ENCODE measurements at regions not wholly inside any gene's neighbourhood (a gene's known extent, or its start where the extent isn't known, plus 50 kb on each side); places are given as distances from the start of the nearest gene placed in this dataset.

DNA sequence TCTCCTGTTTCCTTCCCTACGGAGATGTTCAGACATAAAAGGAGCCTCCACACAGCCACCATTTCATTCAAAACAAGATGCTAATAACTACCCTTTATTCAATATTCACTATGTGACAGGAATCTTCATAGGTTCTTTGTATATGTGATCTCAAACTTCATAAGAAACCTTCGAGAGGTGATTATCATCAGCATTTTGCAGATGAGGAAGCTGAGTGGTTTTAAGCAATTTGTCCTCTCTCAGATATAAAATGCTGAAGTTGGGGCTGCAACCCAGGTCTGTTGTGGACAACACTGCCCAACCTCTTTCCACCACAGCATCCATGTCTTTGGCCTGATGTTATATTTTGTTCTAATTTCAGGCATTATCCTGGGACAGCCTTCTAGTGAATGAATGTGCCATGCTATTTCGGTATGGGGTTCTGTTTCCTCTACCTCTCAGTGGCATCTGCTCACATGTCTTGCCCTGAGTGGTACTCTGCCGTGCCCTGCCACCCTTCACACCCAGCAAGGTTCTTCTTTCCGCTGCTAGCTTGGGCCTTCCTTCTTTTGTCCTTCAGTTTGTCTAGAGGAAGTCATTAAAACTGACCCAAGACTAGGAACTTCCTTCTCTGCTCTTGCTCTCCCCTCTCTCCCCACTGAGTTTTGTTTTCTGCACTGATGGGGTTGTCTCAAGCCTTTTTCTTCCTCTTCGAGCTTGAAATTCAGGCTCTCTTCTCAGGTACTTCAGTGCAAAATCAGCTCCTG, 300.9 kb upstream of the PRDM1 start:
- H3K27me3 ChIP-seq (ENCODE audit: insufficient read depth, low read length): no peaks in the 10 kb centered on the region
- H3K4me1 ChIP-seq (ENCODE audit: insufficient read depth, low read length): no peaks in the 10 kb centered on the region
- H3K79me2 ChIP-seq (ENCODE audit: insufficient read depth, low read length): no peaks in the 10 kb centered on the region
- Mint-ChIP-seq H3K27me3 (ENCODE audit: low read depth, unreplicated experiment) (peaks cover 7% of the 10 kb centered on the region), H3K4me1 (ENCODE audit: low read depth, unreplicated experiment) (no peaks in the 10 kb centered on the region), H3K9me3 (ENCODE audit: unreplicated experiment) (no peaks in the 10 kb centered on the region), H3K36me3 (ENCODE audit: low read depth, unreplicated experiment) (no peaks in the 10 kb centered on the region), H3K4me3 (ENCODE audit: unreplicated experiment) (no peak overlapping the region), H3K27ac (ENCODE audit: unreplicated experiment) (no peak overlapping the region)
- DNase-seq (ENCODE audit: low read depth) (no peak), FAIRE-seq (no peak)
- H3K4me2 ChIP-seq (ENCODE audit: low read length): no peak overlapping the region
- TF ChIP-seq CTCF (IDR thresholded peaks at IDR 0.05; ENCODE audit: insufficient read depth, low read depth, low read length): no peak
- TF ChIP-seq EZH2 (IDR thresholded peaks at IDR 0.05; ENCODE audit: insufficient read depth, low read length): no peak
- no peaks in the 10 kb centered on the region for H3K9me3 ChIP-seq (ENCODE audit: insufficient read depth, low read depth, low read length)
- H2AFZ ChIP-seq (ENCODE audit: low read depth, low read length): no peak overlapping the region
- no peaks in the 10 kb centered on the region for H3K36me3 ChIP-seq (ENCODE audit: insufficient read depth, low read length)
- no peak overlapping the region for H3K9ac ChIP-seq (ENCODE audit: low read length)
- H3K4me3 ChIP-seq (ENCODE audit: insufficient read depth, low read depth, low read length): no peak overlapping the region
- H4K20me1 ChIP-seq (ENCODE audit: insufficient read depth, low read length): no peaks in the 10 kb centered on the region
- H3K27ac ChIP-seq (ENCODE audit: low read depth, low read length): no peak overlapping the region

- no peak overlapping the region for H3K4me2 ChIP-seq (ENCODE audit: low read length)
- Mint-ChIP-seq H3K36me3 (ENCODE audit: low read depth, unreplicated experiment) (no peaks in the 10 kb centered on the region), H3K27me3 (ENCODE audit: low read depth, unreplicated experiment) (peaks cover 7% of the 10 kb centered on the region), H3K9me3 (ENCODE audit: unreplicated experiment) (no peaks in the 10 kb centered on the region), H3K27ac (ENCODE audit: unreplicated experiment) (no peak overlapping the region), H3K4me1 (ENCODE audit: low read depth, unreplicated experiment) (no peaks in the 10 kb centered on the region), H3K4me3 (ENCODE audit: unreplicated experiment) (no peak overlapping the region)
- DNase-seq (ENCODE audit: low read depth): no peak
- no peaks in the 10 kb centered on the region for H3K27me3 ChIP-seq (ENCODE audit: insufficient read depth, low read length)
- H3K79me2 ChIP-seq (ENCODE audit: insufficient read depth, low read length): no peaks in the 10 kb centered on the region
- H3K27ac ChIP-seq (ENCODE audit: low read depth, low read length): no peak overlapping the region
- no peak overlapping the region for H3K4me3 ChIP-seq (ENCODE audit: insufficient read depth, low read depth, low read length)
- H2AFZ ChIP-seq (ENCODE audit: low read depth, low read length): no peak overlapping the region
- H3K9me3 ChIP-seq (ENCODE audit: insufficient read depth, low read depth, low read length): no peaks in the 10 kb centered on the region
- H3K4me1 ChIP-seq (ENCODE audit: insufficient read depth, low read length): no peaks in the 10 kb centered on the region
- no peak for TF ChIP-seq CTCF (IDR thresholded peaks at IDR 0.05; ENCODE audit: insufficient read depth, low read depth, low read length)
- no peak for TF ChIP-seq EZH2 (IDR thresholded peaks at IDR 0.05; ENCODE audit: insufficient read depth, low read length)
- no peak overlapping the region for H3K9ac ChIP-seq (ENCODE audit: low read length)
- no peak for FAIRE-seq
- H4K20me1 ChIP-seq (ENCODE audit: insufficient read depth, low read length): no peaks in the 10 kb centered on the region
- H3K36me3 ChIP-seq (ENCODE audit: insufficient read depth, low read length): no peaks in the 10 kb centered on the region
These were observed 302.0 kb upstream of the PRDM1 start for GRCh38 chr6:105784179-105784578.

GRCh38 chr6:105783333-105783935, 302.7 kb upstream of the PRDM1 start:
- Histone ChIP-seq H3K27me3 (ENCODE audit: insufficient read depth, low read length) (no peaks in the 10 kb centered on the region), H4K20me1 (ENCODE audit: insufficient read depth, low read length) (no peaks in the 10 kb centered on the region), H3K79me2 (ENCODE audit: insufficient read depth, low read length) (no peaks in the 10 kb centered on the region), H3K4me1 (ENCODE audit: insufficient read depth, low read length) (no peaks in the 10 kb centered on the region), H3K4me2 (ENCODE audit: low read length) (no peak overlapping the region), H3K9me3 (ENCODE audit: insufficient read depth, low read depth, low read length) (no peaks in the 10 kb centered on the region), H3K36me3 (ENCODE audit: insufficient read depth, low read length) (no peaks in the 10 kb centered on the region), H2AFZ (ENCODE audit: low read depth, low read length) (no peak overlapping the region), H3K27ac (ENCODE audit: low read depth, low read length) (no peak overlapping the region), H3K4me3 (ENCODE audit: insufficient read depth, low read depth, low read length) (no peak overlapping the region), H3K9ac (ENCODE audit: low read length) (no peak overlapping the region)
- Mint-ChIP-seq H3K36me3 (ENCODE audit: low read depth, unreplicated experiment) (no peaks in the 10 kb centered on the region), H3K4me1 (ENCODE audit: low read depth, unreplicated experiment) (no peaks in the 10 kb centered on the region), H3K4me3 (ENCODE audit: unreplicated experiment) (no peak overlapping the region), H3K27ac (ENCODE audit: unreplicated experiment) (no peak overlapping the region), H3K9me3 (ENCODE audit: unreplicated experiment) (peaks cover 1% of the 10 kb centered on the region), H3K27me3 (ENCODE audit: low read depth, unreplicated experiment) (peaks cover 7% of the 10 kb centered on the region)
- no peak for TF ChIP-seq EZH2 (IDR thresholded peaks at IDR 0.05; ENCODE audit: insufficient read depth, low read length)
- no peak for TF ChIP-seq CTCF (IDR thresholded peaks at IDR 0.05; ENCODE audit: insufficient read depth, low read depth, low read length)
- DNase-seq (ENCODE audit: low read depth): no peak
- FAIRE-seq: no peak
